ENCODE measurements at regions not wholly inside any gene's neighbourhood (a gene's known extent, or its start where the extent isn't known, plus 50 kb on each side); places are given as distances from the start of the nearest gene placed in this dataset.
"Not testable (repeated sequence)": the region's sequence is repeated elsewhere in the genome, so short reads cannot be mapped to it uniquely, and the experiment has no call there.

GRCh38 chr3:5349343-5349742 is 161.8 kb downstream of the EDEM1 start:
- no peak for DNase-seq

GRCh38 chr3:5357089-5357488 is 169.6 kb downstream of the EDEM1 start:
- no peak for DNase-seq

- no peak for DNase-seq
Observed at GRCh38 chr3:5358911-5359310, 171.4 kb downstream of the EDEM1 start.

- DNase-seq, result no peak
Observed at GRCh38 chr3:5360453-5360852, 172.9 kb downstream of the EDEM1 start.

- no peak for DNase-seq
Observed at GRCh38 chr3:5366746-5367145, 179.2 kb downstream of the EDEM1 start.

- not testable (repeated sequence) for DNase-seq
Observed at GRCh38 chr3:5371555-5371954, 184.0 kb downstream of the EDEM1 start.

- DNase-seq, result no peak
Observed at GRCh38 chr3:5376761-5377160, 189.3 kb downstream of the EDEM1 start.

GRCh38 chr3:5379266-5379665 is 191.8 kb downstream of the EDEM1 start:
- DNase-seq, result not testable (repeated sequence)

GRCh38 chr3:5383486-5384263 is 196.2 kb downstream of the EDEM1 start:
- not testable (repeated sequence) for DNase-seq

- no peak for DNase-seq
Observed at GRCh38 chr3:5384557-5385236, 197.2 kb downstream of the EDEM1 start.

- no peak for DNase-seq
Observed at GRCh38 chr3:5388091-5388490, 200.6 kb downstream of the EDEM1 start.

GRCh38 chr3:5389057-5389456 is 201.6 kb downstream of the EDEM1 start:
- no peak for DNase-seq

GRCh38 chr3:5390221-5390620 is 202.7 kb downstream of the EDEM1 start:
- no peak for DNase-seq

GRCh38 chr3:5390936-5391625 is 203.6 kb downstream of the EDEM1 start:
- no peak for DNase-seq

- DNase-seq, result peak in 1 of 51 donors; percentile 2
Observed at GRCh38 chr3:5401002-5401401, 213.5 kb downstream of the EDEM1 start.

GRCh38 chr3:5404718-5405117 is 217.2 kb downstream of the EDEM1 start:
- DNase-seq, result no peak

GRCh38 chr3:5411786-5412185 is 224.3 kb downstream of the EDEM1 start:
- DNase-seq, result no peak

- DNase-seq, result no peak
Observed at GRCh38 chr3:5423076-5423475, 235.6 kb downstream of the EDEM1 start.

GRCh38 chr3:5423523-5423922 is 236.0 kb downstream of the EDEM1 start:
- no peak for DNase-seq

- DNase-seq, result no peak
Observed at GRCh38 chr3:5425371-5425770, 237.9 kb downstream of the EDEM1 start.

- peak; percentile 8 to 86 (median 66) for DNase-seq
Observed at GRCh38 chr3:5426094-5426883, 238.8 kb downstream of the EDEM1 start.

GRCh38 chr3:5427021-5427420 is 239.5 kb downstream of the EDEM1 start:
- no peak for DNase-seq

All from hypothalamus (tissue), 51 donors.